Panc1 (cell line): ENCODE measurements at regions not wholly inside any gene's neighbourhood (a gene's known extent, or its start where the extent isn't known, plus 50 kb on each side); places are given as distances from the start of the nearest gene placed in this dataset.

Source experiments
- POLR2AphosphoS5 ChIP-seq: IDR thresholded peaks from 2 replicates; pipeline ENCODE4 v1.6.1; 2012; ENCODE audit warnings: mild to moderate bottlenecking, low read depth, low read length, moderate library complexity
- SIN3A ChIP-seq: IDR thresholded peaks from 2 replicates; pipeline ENCODE4 v1.6.1; 2012; ENCODE audit warnings: low read depth, mild to moderate bottlenecking, low read length, moderate library complexity, borderline replicate concordance; ENCODE audit not compliant: insufficient read depth
- TF ChIP-seq, protein P1 (sequence below): fragments of 450-650 bp; IDR thresholded peaks from 2 replicates; pipeline ENCODE4 v1.5.1; 2017; ENCODE audit warnings: mild to moderate bottlenecking
- TF ChIP-seq, protein P2 (sequence below), 2 experiments: IDR thresholded peaks; 2 replicates each; pipeline ENCODE4 v1.6.1; 2011 to 2012; ENCODE audit warnings: low read depth in 2 of 2, control low read depth in 1 of 2, low read length in 1 of 2, mild to moderate bottlenecking in 1 of 2, moderate library complexity in 1 of 2; ENCODE audit not compliant: insufficient read depth in 1 of 2

DNA sequence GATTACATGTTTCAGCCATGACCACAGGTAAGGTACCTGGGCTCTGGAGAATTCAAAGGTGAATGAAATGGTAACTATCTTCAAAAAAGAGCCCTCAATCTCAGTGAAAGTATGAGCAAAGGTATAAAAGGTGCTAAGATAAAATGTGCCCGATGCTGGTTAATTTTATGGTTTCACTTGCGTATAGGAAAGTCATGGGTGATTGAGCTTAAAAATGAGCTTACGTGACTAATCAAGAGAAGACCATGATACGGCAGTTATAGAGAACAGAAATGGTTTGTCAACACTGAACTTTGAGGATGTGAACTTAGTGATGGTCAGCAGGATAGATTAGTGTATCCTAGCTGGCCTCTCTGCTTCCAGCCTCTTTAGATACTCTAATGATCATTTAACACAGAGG is 320.1 kb downstream of the DEPDC1B start:
- TF ChIP-seq, protein P1, sequence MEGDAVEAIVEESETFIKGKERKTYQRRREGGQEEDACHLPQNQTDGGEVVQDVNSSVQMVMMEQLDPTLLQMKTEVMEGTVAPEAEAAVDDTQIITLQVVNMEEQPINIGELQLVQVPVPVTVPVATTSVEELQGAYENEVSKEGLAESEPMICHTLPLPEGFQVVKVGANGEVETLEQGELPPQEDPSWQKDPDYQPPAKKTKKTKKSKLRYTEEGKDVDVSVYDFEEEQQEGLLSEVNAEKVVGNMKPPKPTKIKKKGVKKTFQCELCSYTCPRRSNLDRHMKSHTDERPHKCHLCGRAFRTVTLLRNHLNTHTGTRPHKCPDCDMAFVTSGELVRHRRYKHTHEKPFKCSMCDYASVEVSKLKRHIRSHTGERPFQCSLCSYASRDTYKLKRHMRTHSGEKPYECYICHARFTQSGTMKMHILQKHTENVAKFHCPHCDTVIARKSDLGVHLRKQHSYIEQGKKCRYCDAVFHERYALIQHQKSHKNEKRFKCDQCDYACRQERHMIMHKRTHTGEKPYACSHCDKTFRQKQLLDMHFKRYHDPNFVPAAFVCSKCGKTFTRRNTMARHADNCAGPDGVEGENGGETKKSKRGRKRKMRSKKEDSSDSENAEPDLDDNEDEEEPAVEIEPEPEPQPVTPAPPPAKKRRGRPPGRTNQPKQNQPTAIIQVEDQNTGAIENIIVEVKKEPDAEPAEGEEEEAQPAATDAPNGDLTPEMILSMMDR, result no peak
- no peak for TF ChIP-seq POLR2AphosphoS5
- TF ChIP-seq, protein P2, sequence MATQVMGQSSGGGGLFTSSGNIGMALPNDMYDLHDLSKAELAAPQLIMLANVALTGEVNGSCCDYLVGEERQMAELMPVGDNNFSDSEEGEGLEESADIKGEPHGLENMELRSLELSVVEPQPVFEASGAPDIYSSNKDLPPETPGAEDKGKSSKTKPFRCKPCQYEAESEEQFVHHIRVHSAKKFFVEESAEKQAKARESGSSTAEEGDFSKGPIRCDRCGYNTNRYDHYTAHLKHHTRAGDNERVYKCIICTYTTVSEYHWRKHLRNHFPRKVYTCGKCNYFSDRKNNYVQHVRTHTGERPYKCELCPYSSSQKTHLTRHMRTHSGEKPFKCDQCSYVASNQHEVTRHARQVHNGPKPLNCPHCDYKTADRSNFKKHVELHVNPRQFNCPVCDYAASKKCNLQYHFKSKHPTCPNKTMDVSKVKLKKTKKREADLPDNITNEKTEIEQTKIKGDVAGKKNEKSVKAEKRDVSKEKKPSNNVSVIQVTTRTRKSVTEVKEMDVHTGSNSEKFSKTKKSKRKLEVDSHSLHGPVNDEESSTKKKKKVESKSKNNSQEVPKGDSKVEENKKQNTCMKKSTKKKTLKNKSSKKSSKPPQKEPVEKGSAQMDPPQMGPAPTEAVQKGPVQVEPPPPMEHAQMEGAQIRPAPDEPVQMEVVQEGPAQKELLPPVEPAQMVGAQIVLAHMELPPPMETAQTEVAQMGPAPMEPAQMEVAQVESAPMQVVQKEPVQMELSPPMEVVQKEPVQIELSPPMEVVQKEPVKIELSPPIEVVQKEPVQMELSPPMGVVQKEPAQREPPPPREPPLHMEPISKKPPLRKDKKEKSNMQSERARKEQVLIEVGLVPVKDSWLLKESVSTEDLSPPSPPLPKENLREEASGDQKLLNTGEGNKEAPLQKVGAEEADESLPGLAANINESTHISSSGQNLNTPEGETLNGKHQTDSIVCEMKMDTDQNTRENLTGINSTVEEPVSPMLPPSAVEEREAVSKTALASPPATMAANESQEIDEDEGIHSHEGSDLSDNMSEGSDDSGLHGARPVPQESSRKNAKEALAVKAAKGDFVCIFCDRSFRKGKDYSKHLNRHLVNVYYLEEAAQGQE (IDR thresholded peaks at IDR 0.05; ENCODE audit: insufficient read depth in 1 of 2, low read depth in 2 of 2, low read length in 1 of 2), result no peak
- no peak for TF ChIP-seq SIN3A
